Keratinocyte (primary cell): ENCODE measurements at regions not wholly inside any gene's neighbourhood (a gene's known extent, or its start where the extent isn't known, plus 50 kb on each side); places are given as distances from the start of the nearest gene placed in this dataset.

Experiments used
- CTCF ChIP-seq, 3 experiments: IDR thresholded peaks in 1 of 3; conservative IDR thresholded peaks in 1 of 3; optimal IDR thresholded peaks in 1 of 3; 2 replicates in 2 of 3; 3 replicates in 1 of 3; pipeline versions ENCODE3 to v1.5.1; 2011; ENCODE audit warnings: low read length in 3 of 3, mild to moderate bottlenecking in 3 of 3, moderate library complexity in 2 of 3, control low read depth in 1 of 3, inconsistent platforms in 1 of 3; ENCODE audit not compliant: insufficient read depth in 2 of 3; ENCODE audit errors: extremely low read depth in 1 of 3
- EZH2 ChIP-seq: IDR thresholded peaks from one replicate; pipeline ENCODE4 v1.6.1; 2012; ENCODE audit warnings: inconsistent platforms, mild to moderate bottlenecking, low read length, moderate library complexity

- TF ChIP-seq CTCF (optimal IDR thresholded peaks at IDR 0.05 in 1 of 3, IDR thresholded peaks at IDR 0.05 in 1 of 3, conservative IDR thresholded peaks at IDR 0.05 in 1 of 3; ENCODE audit: extremely low read depth in 1 of 3, insufficient read depth in 2 of 3, low read length in 3 of 3) (no peak), EZH2 (no peak)
Measured at GRCh38 chr2:193985272-193985671, 1671.8 kb upstream of the SLC39A10 start.
